Neural cell (in vitro differentiated cells): ENCODE measurements at regions not wholly inside any gene's neighbourhood (a gene's known extent, or its start where the extent isn't known, plus 50 kb on each side); places are given as distances from the start of the nearest gene placed in this dataset.

Source experiments
- H2AFZ ChIP-seq: fragments of 200-600, 300-800 bp; sonication (generic), shearing (Covaris generic); 2 replicates; pipeline ENCODE4 v1.6.0; 2014; ENCODE audit warnings: low read depth, mild to moderate bottlenecking, antibody characterized with exemption, low read length, moderate library complexity
- H3F3A ChIP-seq: fragments of 200-600 bp; shearing (Covaris generic); 2 replicates; pipeline ENCODE4 v1.6.1; 2016; ENCODE audit warnings: mild to moderate bottlenecking, moderate library complexity, mixed read lengths, antibody characterized with exemption, low read length; ENCODE audit not compliant: insufficient read depth, poor library complexity, severe bottlenecking
- H3K27ac ChIP-seq: fragments of 200-600, 300-800 bp; sonication (generic), shearing (Covaris generic); 2 replicates; pipeline ENCODE4 v1.5.1; 2014; ENCODE audit warnings: mild to moderate bottlenecking, low read length, moderate library complexity
- H3K27me3 ChIP-seq: fragments of 300-800, 200-600 bp; sonication (generic), shearing (Covaris generic); 2 replicates; pipeline ENCODE4 v1.6.0; 2014; ENCODE audit warnings: mild to moderate bottlenecking, low read depth, low read length, moderate library complexity; ENCODE audit not compliant: insufficient read depth
- H3K36me3 ChIP-seq: fragments of 300-800, 200-600 bp; sonication (generic), shearing (Covaris generic); 2 replicates; pipeline ENCODE4 v1.5.1; 2014; ENCODE audit warnings: mild to moderate bottlenecking, antibody characterized with exemption, low read length, moderate library complexity; ENCODE audit not compliant: insufficient read depth
- H3K4me2 ChIP-seq: fragments of 300-800, 200-600 bp; sonication (generic), shearing (Covaris generic); 2 replicates; pipeline ENCODE4 v1.6.0; 2014; ENCODE audit warnings: mild to moderate bottlenecking, low read length
- H3K4me3 ChIP-seq: fragments of 300-800, 200-600 bp; sonication (generic), shearing (Covaris generic); 2 replicates; pipeline ENCODE4 v1.5.1; 2014; ENCODE audit warnings: mild to moderate bottlenecking, low read length, moderate library complexity
- H3K79me2 ChIP-seq: fragments of 200-600 bp; shearing (Covaris generic); replicated peaks from 2 replicates; pipeline ENCODE4 v1.6.0; 2014; ENCODE audit warnings: mild to moderate bottlenecking, low read length, moderate library complexity; ENCODE audit not compliant: insufficient read depth
- H3K9ac ChIP-seq: fragments of 300-800, 200-600 bp; sonication (generic), shearing (Covaris generic); 2 replicates; pipeline ENCODE4 v1.6.1; 2016; ENCODE audit warnings: mild to moderate bottlenecking, low read length, mixed read lengths
- H3K9me2 ChIP-seq: fragments of 200-600 bp; shearing (Covaris generic); 2 replicates; pipeline ENCODE4 v1.6.1; 2016; ENCODE audit warnings: mild to moderate bottlenecking, low read length, mixed read lengths; ENCODE audit not compliant: insufficient read depth
- H3K9me3 ChIP-seq: fragments of 200-600, 300-800 bp; sonication (generic), shearing (Covaris generic); 2 replicates; pipeline ENCODE4 v1.6.1; 2016; ENCODE audit warnings: mild to moderate bottlenecking, mixed run types, low read length, moderate library complexity, mixed read lengths
- H4K20me1 ChIP-seq: fragments of 200-600 bp; shearing (Covaris generic); 2 replicates; pipeline ENCODE4 v1.6.1; 2016; ENCODE audit warnings: mild to moderate bottlenecking, mixed run types; ENCODE audit not compliant: insufficient read depth
- CTCF ChIP-seq: fragments of 450-650 bp; IDR thresholded peaks from 2 replicates; pipeline ENCODE4 v1.5.1; 2014; ENCODE audit warnings: antibody characterized with exemption, mild to moderate bottlenecking, moderate library complexity; ENCODE audit not compliant: poor library complexity, severe bottlenecking
- EP300 ChIP-seq: fragments of 450-650 bp; conservative IDR thresholded peaks from 2 replicates; pipeline ENCODE4 v1.6.1; 2014; ENCODE audit warnings: antibody characterized with exemption, mild to moderate bottlenecking, moderate library complexity; ENCODE audit not compliant: poor library complexity, severe bottlenecking
- EZH2 ChIP-seq: fragments of 200-600, 300-800 bp; shearing (Covaris generic), sonication (generic); IDR thresholded peaks from 2 replicates; pipeline ENCODE4 v1.6.1; 2014; ENCODE audit warnings: antibody characterized with exemption, low read length, borderline replicate concordance, mild to moderate bottlenecking; ENCODE audit not compliant: insufficient read depth, poor library complexity, severe bottlenecking
- MXI1 ChIP-seq: fragments of 450-650 bp; conservative IDR thresholded peaks from 2 replicates; pipeline ENCODE4 v1.6.1; 2014; ENCODE audit warnings: antibody characterized with exemption, mild to moderate bottlenecking; ENCODE audit not compliant: poor library complexity, severe bottlenecking
- POLR2AphosphoS5 ChIP-seq: IDR thresholded peaks from 2 replicates; pipeline ENCODE4 v1.6.1; 2012
- RAD21 ChIP-seq: fragments of 450-650 bp; conservative IDR thresholded peaks from 2 replicates; pipeline ENCODE4 v1.6.1; 2014; ENCODE audit warnings: antibody characterized with exemption, mild to moderate bottlenecking, moderate library complexity
- REST ChIP-seq: IDR thresholded peaks from 2 replicates; pipeline ENCODE4 v1.6.1; 2012; ENCODE audit warnings: borderline replicate concordance
- SMC3 ChIP-seq: fragments of 450-650 bp; conservative IDR thresholded peaks from 2 replicates; pipeline ENCODE4 v1.6.1; 2014; ENCODE audit warnings: antibody characterized with exemption, mild to moderate bottlenecking, moderate library complexity; ENCODE audit not compliant: poor library complexity
- TAF1 ChIP-seq: IDR thresholded peaks from 2 replicates; pipeline ENCODE4 v1.6.1; 2012; ENCODE audit warnings: low read depth

- no peak overlapping the region for H3K27ac ChIP-seq
- no peaks in the 10 kb centered on the region for H4K20me1 ChIP-seq
- no peaks in the 10 kb centered on the region for H3F3A ChIP-seq
- H2AFZ ChIP-seq: no peak overlapping the region
- no peaks in the 10 kb centered on the region for H3K36me3 ChIP-seq
- no peak overlapping the region for H3K9ac ChIP-seq
- no peak overlapping the region for H3K4me3 ChIP-seq
- no peak overlapping the region for H3K4me2 ChIP-seq
- H3K79me2 ChIP-seq: no peaks in the 10 kb centered on the region
- H3K27me3 ChIP-seq: no peaks in the 10 kb centered on the region
- TF ChIP-seq REST (no peak), CTCF (no peak), EP300 (no peak), EZH2 (no peak), SMC3 (no peak), MXI1 (no peak), TAF1 (no peak), RAD21 (no peak), POLR2AphosphoS5 (no peak)
- H3K9me3 ChIP-seq: no peaks in the 10 kb centered on the region
- no peaks in the 10 kb centered on the region for H3K9me2 ChIP-seq
Measured at GRCh38 chr10:78476156-78476555, 442.5 kb downstream of the RPS24 start.

GRCh38 chr10:78476844-78477243 lies 443.2 kb downstream of the RPS24 start:
- no peak overlapping the region for H2AFZ ChIP-seq
- H3K79me2 ChIP-seq: no peaks in the 10 kb centered on the region
- H3K4me3 ChIP-seq: no peak overlapping the region
- no peaks in the 10 kb centered on the region for H3K27me3 ChIP-seq
- TF ChIP-seq MXI1: no peak
- TF ChIP-seq EP300: no peak
- TF ChIP-seq SMC3: no peak
- TF ChIP-seq EZH2: no peak
- TF ChIP-seq POLR2AphosphoS5: no peak
- TF ChIP-seq REST: no peak
- TF ChIP-seq CTCF: no peak
- no peak for TF ChIP-seq TAF1
- TF ChIP-seq RAD21: no peak
- no peak overlapping the region for H3K9ac ChIP-seq
- H3K9me2 ChIP-seq: no peaks in the 10 kb centered on the region
- H3K4me2 ChIP-seq: no peak overlapping the region
- H3F3A ChIP-seq: no peaks in the 10 kb centered on the region
- no peaks in the 10 kb centered on the region for H3K9me3 ChIP-seq
- H3K27ac ChIP-seq: no peak overlapping the region
- no peaks in the 10 kb centered on the region for H4K20me1 ChIP-seq
- no peaks in the 10 kb centered on the region for H3K36me3 ChIP-seq
